ENCODE measurements at regions not wholly inside any gene's neighbourhood (a gene's known extent, or its start where the extent isn't known, plus 50 kb on each side); places are given as distances from the start of the nearest gene placed in this dataset.

DNA sequence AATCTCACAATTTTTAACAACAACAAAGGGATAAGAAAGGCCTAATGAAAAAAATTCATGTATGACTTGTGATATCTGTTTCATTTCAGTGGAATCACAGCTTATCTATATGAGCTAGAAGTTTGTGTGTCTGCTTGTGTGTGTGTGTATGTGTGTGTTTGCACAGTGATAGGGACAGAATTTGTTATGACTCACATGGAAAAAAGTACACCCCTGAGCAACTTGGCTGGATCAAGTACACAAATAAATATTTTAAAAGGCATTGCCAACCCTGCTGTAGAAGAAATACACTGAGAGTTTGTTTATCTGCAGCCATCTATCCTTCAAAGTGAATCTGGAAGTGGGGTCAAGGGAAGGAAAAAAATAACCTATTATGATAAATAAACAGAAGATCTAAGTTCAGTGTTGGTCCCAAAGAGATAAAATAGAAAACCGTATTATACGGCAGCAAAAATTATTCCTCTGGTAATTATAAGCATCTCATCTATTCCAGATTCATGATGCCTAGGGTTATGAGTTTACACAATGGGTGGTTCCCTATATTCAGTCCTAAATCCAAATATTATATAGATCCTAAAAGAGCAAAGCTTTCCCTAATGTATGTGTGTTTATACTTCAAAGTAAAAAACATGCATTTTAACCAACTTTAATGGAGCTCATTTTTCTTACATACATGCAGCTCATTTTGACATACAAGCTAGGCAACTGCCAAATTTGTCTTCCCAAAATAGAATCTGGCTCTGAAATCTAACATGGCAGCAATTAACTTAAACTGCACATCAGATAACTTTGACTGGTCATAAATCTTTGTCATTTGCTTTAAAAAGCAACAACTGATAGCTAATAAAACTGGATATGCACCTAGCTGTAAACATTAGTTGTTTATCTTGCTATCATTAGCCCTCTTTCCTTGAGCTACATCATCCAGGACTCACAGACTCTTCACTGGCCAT lies 420.6 kb downstream of the IRS1 start:
- TF ChIP-seq POLR2A (IDR thresholded peaks at IDR 0.05; ENCODE audit: insufficient read depth in 1 of 2, low read depth in 2 of 2, low read length in 2 of 2) (no peak), MAZ (IDR thresholded peaks at IDR 0.05; ENCODE audit: borderline replicate concordance, low read depth, low read length) (no peak), MAZ (CRISPR knock-in tag; IDR thresholded peaks at IDR 0.05; ENCODE audit: low read depth) (no peak), ZNF777 (CRISPR knock-in tag; IDR thresholded peaks at IDR 0.05) (no peak), SCMH1 (CRISPR knock-in tag; IDR thresholded peaks at IDR 0.05; ENCODE audit: borderline replicate concordance) (no peak), MED13 (CRISPR knock-in tag; IDR thresholded peaks at IDR 0.05) (no peak), ZNF263 (CRISPR knock-in tag; IDR thresholded peaks at IDR 0.05) (no peak), POLR2AphosphoS5 (IDR thresholded peaks at IDR 0.05; ENCODE audit: low read depth, low read length) (no peak)
- TF ChIP-seq, protein P1, sequence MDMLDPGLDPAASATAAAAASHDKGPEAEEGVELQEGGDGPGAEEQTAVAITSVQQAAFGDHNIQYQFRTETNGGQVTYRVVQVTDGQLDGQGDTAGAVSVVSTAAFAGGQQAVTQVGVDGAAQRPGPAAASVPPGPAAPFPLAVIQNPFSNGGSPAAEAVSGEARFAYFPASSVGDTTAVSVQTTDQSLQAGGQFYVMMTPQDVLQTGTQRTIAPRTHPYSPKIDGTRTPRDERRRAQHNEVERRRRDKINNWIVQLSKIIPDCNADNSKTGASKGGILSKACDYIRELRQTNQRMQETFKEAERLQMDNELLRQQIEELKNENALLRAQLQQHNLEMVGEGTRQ (IDR thresholded peaks at IDR 0.05; ENCODE audit: low read depth, low read length) = no peak
- TF ChIP-seq, protein P1 (CRISPR knock-in tag; IDR thresholded peaks at IDR 0.05; ENCODE audit: borderline replicate concordance) = no peak
- TF ChIP-seq, protein P2, sequence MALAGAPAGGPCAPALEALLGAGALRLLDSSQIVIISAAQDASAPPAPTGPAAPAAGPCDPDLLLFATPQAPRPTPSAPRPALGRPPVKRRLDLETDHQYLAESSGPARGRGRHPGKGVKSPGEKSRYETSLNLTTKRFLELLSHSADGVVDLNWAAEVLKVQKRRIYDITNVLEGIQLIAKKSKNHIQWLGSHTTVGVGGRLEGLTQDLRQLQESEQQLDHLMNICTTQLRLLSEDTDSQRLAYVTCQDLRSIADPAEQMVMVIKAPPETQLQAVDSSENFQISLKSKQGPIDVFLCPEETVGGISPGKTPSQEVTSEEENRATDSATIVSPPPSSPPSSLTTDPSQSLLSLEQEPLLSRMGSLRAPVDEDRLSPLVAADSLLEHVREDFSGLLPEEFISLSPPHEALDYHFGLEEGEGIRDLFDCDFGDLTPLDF (CRISPR knock-in tag; IDR thresholded peaks at IDR 0.05) = no peak
- TF ChIP-seq, protein P3, sequence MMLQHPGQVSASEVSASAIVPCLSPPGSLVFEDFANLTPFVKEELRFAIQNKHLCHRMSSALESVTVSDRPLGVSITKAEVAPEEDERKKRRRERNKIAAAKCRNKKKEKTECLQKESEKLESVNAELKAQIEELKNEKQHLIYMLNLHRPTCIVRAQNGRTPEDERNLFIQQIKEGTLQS (CRISPR knock-in tag; IDR thresholded peaks at IDR 0.05) = no peak
- TF ChIP-seq, protein P4, sequence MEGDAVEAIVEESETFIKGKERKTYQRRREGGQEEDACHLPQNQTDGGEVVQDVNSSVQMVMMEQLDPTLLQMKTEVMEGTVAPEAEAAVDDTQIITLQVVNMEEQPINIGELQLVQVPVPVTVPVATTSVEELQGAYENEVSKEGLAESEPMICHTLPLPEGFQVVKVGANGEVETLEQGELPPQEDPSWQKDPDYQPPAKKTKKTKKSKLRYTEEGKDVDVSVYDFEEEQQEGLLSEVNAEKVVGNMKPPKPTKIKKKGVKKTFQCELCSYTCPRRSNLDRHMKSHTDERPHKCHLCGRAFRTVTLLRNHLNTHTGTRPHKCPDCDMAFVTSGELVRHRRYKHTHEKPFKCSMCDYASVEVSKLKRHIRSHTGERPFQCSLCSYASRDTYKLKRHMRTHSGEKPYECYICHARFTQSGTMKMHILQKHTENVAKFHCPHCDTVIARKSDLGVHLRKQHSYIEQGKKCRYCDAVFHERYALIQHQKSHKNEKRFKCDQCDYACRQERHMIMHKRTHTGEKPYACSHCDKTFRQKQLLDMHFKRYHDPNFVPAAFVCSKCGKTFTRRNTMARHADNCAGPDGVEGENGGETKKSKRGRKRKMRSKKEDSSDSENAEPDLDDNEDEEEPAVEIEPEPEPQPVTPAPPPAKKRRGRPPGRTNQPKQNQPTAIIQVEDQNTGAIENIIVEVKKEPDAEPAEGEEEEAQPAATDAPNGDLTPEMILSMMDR (CRISPR knock-in tag; IDR thresholded peaks at IDR 0.05) = no peak
